Thoracic aorta (tissue), 2 donors: ENCODE measurements at regions not wholly inside any gene's neighbourhood (a gene's known extent, or its start where the extent isn't known, plus 50 kb on each side); places are given as distances from the start of the nearest gene placed in this dataset.

Experiments
- ATAC-seq: fragments of 150-250 bp; one replicate; pipeline ENCODE4 v1.8.0; 2017; ENCODE audit warnings: low read depth; ENCODE audit not compliant: insufficient number of reproducible peaks, low FRiP score
- DNase-seq: peaks from one replicate; pipeline ENCODE4 v3.0.0-alpha.2; 2020; ENCODE audit warnings: low spot score
- H3K27ac ChIP-seq, 2 donors: fragments of 200-600 bp; sonication (generic); 1 replicate in 1 of 2; 2 replicates in 1 of 2; pipeline ENCODE4 v1.5.1; 2016; ENCODE audit warnings: mild to moderate bottlenecking in 2 of 2, moderate library complexity in 2 of 2
- H3K27me3 ChIP-seq: fragments of 200-600 bp; sonication (generic); replicated peaks from 2 replicates; pipeline ENCODE4 v1.6.0; 2016; ENCODE audit warnings: mild to moderate bottlenecking; ENCODE audit not compliant: insufficient read depth
- H3K36me3 ChIP-seq: fragments of 200-600 bp; sonication (generic); one replicate; pipeline ENCODE4 v1.5.1; 2016
- H3K4me1 ChIP-seq, 2 donors: fragments of 200-600 bp; sonication (generic); 1 replicate in 1 of 2; 2 replicates in 1 of 2; pipeline versions ENCODE4 v1.5.1 to v1.6.0; 2016; ENCODE audit warnings: low read depth in 2 of 2, mild to moderate bottlenecking in 1 of 2; ENCODE audit not compliant: control insufficient read depth in 1 of 2
- H3K4me3 ChIP-seq: fragments of 200-600 bp; sonication (generic); 2 replicates; pipeline ENCODE4 v1.5.1; 2016; ENCODE audit warnings: mild to moderate bottlenecking
- H3K9me3 ChIP-seq: fragments of 200-600 bp; sonication (generic); 2 replicates; pipeline ENCODE4 v1.5.1; 2016
- CTCF ChIP-seq: fragments of 200-600 bp; sonication (generic); IDR thresholded peaks from one replicate; pipeline ENCODE4 v1.5.1; 2019; ENCODE audit warnings: antibody characterized with exemption

DNA sequence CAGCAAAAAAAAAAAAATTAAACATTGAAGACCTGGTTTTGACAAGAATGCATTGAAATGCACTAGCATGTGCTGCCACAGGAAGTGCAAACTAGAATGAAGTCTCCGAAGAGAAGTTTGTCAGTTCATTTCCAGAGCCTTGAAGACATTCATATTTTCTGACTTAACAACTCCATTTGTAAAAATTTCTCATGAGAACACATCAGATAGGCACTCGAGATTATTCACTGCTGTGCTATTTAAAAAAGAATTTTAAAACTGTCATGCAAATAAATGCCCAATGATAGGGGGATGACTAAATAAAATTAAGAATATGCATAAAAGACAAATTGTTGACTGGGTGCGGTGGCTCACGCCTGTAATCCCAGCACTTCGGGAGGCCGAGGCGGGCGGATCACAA, 394.6 kb upstream of the JARID2 start:
- H3K27me3 ChIP-seq, result no peaks in the 10 kb centered on the region
- H3K4me1 ChIP-seq, result no peaks in the 10 kb centered on the region
- no peak overlapping the region for H3K27ac ChIP-seq
- DNase-seq (no peak), ATAC-seq (no peak)
- no peaks in the 10 kb centered on the region for H3K36me3 ChIP-seq
- no peak for TF ChIP-seq CTCF
- H3K4me3 ChIP-seq, result no peak overlapping the region
- no peaks in the 10 kb centered on the region for H3K9me3 ChIP-seq

DNA sequence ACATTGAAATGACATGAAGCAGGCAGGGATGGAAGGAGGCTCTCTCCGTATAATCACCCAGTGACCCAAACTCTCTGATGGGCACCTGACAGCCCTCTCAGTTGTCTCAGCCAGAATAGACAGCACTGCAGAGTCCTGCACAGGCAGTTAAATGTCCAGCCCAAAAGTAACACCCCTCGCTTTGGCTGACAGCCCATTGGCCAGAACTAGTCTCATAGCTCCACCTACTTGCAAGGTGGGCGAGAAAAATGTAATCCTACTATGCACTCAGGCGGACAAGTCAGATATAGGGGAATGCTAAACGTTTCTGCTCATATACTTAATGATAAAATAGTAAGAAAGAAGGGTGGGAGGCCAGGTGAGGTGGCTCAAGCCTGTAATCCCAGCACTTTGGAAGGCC, 393.5 kb upstream of the JARID2 start:
- no peak overlapping the region for H3K4me3 ChIP-seq
- H3K9me3 ChIP-seq, result no peaks in the 10 kb centered on the region
- H3K27me3 ChIP-seq, result no peaks in the 10 kb centered on the region
- no peak for TF ChIP-seq CTCF
- DNase-seq (no peak), ATAC-seq (no peak)
- H3K4me1 ChIP-seq, result no peaks in the 10 kb centered on the region
- no peaks in the 10 kb centered on the region for H3K36me3 ChIP-seq
- H3K27ac ChIP-seq, result no peak overlapping the region

- DNase-seq (no peak), ATAC-seq (no peak)
- Histone ChIP-seq H3K36me3 (no peaks in the 10 kb centered on the region), H3K27me3 (no peaks in the 10 kb centered on the region), H3K27ac (no peak overlapping the region), H3K4me1 (no peaks in the 10 kb centered on the region), H3K4me3 (no peak overlapping the region), H3K9me3 (no peaks in the 10 kb centered on the region)
- TF ChIP-seq CTCF, result no peak
These were observed 389.7 kb upstream of the JARID2 start for GRCh38 chr6:14856177-14856576.

DNA sequence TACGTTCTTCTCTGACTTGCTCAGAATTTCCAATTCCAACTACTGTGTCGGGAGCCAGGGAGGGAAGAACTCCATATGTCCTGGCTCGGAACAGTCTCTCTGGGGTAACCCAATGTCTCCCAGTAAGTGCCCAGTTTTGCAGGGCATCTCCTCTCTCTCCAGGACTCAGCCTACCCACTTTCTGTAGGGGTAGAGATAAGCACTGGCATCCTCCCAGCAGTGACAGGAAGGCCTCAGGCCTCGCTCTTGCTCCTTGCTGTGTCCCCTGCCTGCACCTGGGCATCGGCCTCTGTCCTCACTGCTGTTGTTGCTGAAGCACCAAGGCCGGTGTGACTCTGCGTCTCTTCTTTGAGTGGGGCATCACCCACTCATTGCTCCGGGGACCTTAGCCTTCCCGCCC, 388.9 kb upstream of the JARID2 start:
- DNase-seq (no peak), ATAC-seq (no peak)
- Histone ChIP-seq H3K36me3 (no peaks in the 10 kb centered on the region), H3K4me3 (no peak overlapping the region), H3K27me3 (no peaks in the 10 kb centered on the region), H3K4me1 (no peaks in the 10 kb centered on the region), H3K27ac (no peak overlapping the region), H3K9me3 (no peaks in the 10 kb centered on the region)
- no peak for TF ChIP-seq CTCF

- H3K4me3 ChIP-seq, result no peak overlapping the region
- no peaks in the 10 kb centered on the region for H3K27me3 ChIP-seq
- TF ChIP-seq CTCF, result no peak
- no peaks in the 10 kb centered on the region for H3K9me3 ChIP-seq
- ATAC-seq, result no peak
- no peak overlapping the region for H3K27ac ChIP-seq
- H3K4me1 ChIP-seq, result no peaks in the 10 kb centered on the region
- DNase-seq, result no peak
- no peaks in the 10 kb centered on the region for H3K36me3 ChIP-seq
These were observed 388.4 kb upstream of the JARID2 start for GRCh38 chr6:14857501-14857900.
